ENCODE measurements at regions not wholly inside any gene's neighbourhood (a gene's known extent, or its start where the extent isn't known, plus 50 kb on each side); places are given as distances from the start of the nearest gene placed in this dataset.

- H3K4me3 ChIP-seq (ENCODE audit: low read depth, low read length), result no peak overlapping the region
- DNase-seq (ENCODE audit: low read depth), result no peak
- TF ChIP-seq, protein P1, sequence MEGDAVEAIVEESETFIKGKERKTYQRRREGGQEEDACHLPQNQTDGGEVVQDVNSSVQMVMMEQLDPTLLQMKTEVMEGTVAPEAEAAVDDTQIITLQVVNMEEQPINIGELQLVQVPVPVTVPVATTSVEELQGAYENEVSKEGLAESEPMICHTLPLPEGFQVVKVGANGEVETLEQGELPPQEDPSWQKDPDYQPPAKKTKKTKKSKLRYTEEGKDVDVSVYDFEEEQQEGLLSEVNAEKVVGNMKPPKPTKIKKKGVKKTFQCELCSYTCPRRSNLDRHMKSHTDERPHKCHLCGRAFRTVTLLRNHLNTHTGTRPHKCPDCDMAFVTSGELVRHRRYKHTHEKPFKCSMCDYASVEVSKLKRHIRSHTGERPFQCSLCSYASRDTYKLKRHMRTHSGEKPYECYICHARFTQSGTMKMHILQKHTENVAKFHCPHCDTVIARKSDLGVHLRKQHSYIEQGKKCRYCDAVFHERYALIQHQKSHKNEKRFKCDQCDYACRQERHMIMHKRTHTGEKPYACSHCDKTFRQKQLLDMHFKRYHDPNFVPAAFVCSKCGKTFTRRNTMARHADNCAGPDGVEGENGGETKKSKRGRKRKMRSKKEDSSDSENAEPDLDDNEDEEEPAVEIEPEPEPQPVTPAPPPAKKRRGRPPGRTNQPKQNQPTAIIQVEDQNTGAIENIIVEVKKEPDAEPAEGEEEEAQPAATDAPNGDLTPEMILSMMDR (IDR thresholded peaks at IDR 0.05; ENCODE audit: insufficient read depth, low read depth, low read length), result no peak
Measured at GRCh38 chr10:3554121-3554522, 230.9 kb downstream of the KLF6 start.

GRCh38 chr10:3552281-3552680 is 232.7 kb downstream of the KLF6 start:
- TF ChIP-seq, protein P1 (IDR thresholded peaks at IDR 0.05; ENCODE audit: insufficient read depth, low read depth, low read length), result no peak
- no peak overlapping the region for H3K4me3 ChIP-seq (ENCODE audit: low read depth, low read length)
- no peak for DNase-seq (ENCODE audit: low read depth)

GRCh38 chr10:3551761-3552160 is 233.2 kb downstream of the KLF6 start:
- TF ChIP-seq, protein P1 (IDR thresholded peaks at IDR 0.05; ENCODE audit: insufficient read depth, low read depth, low read length), result no peak
- H3K4me3 ChIP-seq (ENCODE audit: low read depth, low read length), result no peak overlapping the region
- DNase-seq (ENCODE audit: low read depth), result no peak

DNA sequence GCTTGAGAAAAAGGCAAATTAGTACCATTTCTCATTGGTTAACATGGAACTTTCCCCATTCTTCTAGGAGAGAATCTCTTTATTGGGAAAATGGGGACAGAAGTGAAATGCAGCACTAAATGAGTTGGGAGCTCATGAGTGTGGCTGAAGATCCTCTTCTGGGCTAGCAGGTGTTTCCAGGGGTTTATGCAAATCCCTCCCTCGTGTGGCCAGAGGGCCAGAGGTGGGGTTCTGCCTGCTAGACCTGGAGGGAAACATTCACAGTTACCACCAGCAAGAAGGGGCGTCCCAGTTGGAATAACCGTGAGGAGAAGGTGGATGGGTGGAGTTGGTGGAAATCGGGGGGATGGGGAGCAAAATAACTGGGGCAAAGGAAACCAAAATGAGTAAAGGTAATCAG is 235.9 kb downstream of the KLF6 start:
- TF ChIP-seq, protein P1 (IDR thresholded peaks at IDR 0.05; ENCODE audit: insufficient read depth, low read depth, low read length), result no peak
- no peak for DNase-seq (ENCODE audit: low read depth)

GRCh38 chr10:3548702-3549101 is 236.3 kb downstream of the KLF6 start:
- H3K4me3 ChIP-seq (ENCODE audit: low read depth, low read length), result no peak overlapping the region
- TF ChIP-seq, protein P1 (IDR thresholded peaks at IDR 0.05; ENCODE audit: insufficient read depth, low read depth, low read length), result no peak
- DNase-seq (ENCODE audit: low read depth), result no peak

More for the DNA sequence above, 235.9 kb downstream of the KLF6 start:
- no peak overlapping the region for H3K4me3 ChIP-seq (ENCODE audit: low read depth, low read length)

GRCh38 chr10:3548076-3548475 is 236.9 kb downstream of the KLF6 start:
- no peak overlapping the region for H3K4me3 ChIP-seq (ENCODE audit: low read depth, low read length)
- TF ChIP-seq, protein P1 (IDR thresholded peaks at IDR 0.05; ENCODE audit: insufficient read depth, low read depth, low read length), result no peak
- DNase-seq (ENCODE audit: low read depth), result no peak

GRCh38 chr10:3544561-3544960 is 240.4 kb downstream of the KLF6 start:
- no peak overlapping the region for H3K4me3 ChIP-seq (ENCODE audit: low read depth, low read length)
- TF ChIP-seq, protein P1 (IDR thresholded peaks at IDR 0.05; ENCODE audit: insufficient read depth, low read depth, low read length), result no peak
- no peak for DNase-seq (ENCODE audit: low read depth)

Measured in fibroblast of villous mesenchyme (primary cell).